ENCODE measurements at regions not wholly inside any gene's neighbourhood (a gene's known extent, or its start where the extent isn't known, plus 50 kb on each side); places are given as distances from the start of the nearest gene placed in this dataset.

DNA sequence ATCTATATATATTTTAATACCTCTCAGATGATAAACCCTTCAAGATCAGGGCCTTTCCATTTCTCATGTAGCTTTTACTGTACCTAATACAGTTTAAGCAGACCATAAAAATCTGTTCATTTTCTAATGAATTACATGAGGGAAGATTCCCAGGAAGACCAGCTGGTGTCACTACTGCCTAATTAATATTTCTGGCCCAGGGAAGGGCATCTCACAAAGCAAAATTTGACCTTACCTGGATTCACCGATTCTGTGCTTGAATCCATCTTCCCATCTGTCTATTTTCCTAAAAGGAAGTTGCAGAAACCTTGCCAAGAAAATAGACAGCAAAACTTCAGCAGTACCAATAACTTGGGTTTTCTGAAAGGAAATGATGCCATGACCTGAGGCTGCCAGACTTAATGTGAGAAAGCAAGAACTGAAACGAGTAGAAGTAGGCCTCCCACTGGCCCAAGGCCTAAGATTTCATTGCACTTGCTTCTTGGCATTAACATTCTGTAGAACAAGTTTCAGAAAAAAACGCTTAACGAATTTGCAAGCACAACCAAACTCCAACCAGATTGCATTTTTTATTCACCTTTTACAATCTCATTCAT, 83.0 kb upstream of the GLIS3 start:
- DNase-seq (ENCODE audit: low spot score) = peak; percentile 15

DNA sequence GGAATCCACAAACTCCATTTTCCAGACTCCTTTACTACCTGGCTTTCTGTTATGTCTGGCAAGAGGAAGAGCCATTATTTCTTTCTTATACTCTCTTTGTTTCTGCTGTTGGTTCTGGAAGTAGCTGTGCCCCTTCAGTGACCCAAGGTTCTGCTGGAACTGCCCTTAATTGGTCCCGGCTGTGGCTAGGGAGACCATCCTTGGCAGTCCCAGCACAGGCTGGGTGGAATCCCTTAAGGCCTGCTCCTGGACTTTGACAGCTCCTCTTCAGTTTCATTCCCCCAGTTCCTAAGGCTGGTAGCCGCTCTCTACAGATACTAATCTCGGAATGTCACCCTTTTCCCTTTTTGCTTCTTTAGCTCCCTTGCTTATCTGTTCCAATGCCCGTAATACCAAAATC, 81.9 kb upstream of the GLIS3 start:
- no peak for DNase-seq (ENCODE audit: low spot score)

DNA sequence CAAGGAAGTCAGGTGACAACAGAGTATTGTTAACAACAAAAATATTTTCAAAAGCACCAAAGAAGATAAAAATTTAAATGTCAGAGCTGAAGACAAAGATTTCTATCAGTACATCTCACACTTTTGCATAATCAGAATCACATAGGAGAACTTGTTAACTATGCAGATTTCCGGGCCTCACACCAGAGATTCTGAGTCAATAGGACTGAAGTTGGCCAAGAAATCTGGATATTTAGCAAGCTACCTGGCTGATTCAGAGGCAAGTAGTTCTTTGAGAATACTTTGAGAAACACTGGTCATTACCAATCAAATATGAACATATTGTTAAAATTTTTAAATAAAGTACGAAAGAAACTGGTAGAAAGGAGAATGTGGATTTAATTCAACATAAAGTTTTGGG, 80.5 kb upstream of the GLIS3 start:
- DNase-seq (ENCODE audit: low spot score) = no peak

DNA sequence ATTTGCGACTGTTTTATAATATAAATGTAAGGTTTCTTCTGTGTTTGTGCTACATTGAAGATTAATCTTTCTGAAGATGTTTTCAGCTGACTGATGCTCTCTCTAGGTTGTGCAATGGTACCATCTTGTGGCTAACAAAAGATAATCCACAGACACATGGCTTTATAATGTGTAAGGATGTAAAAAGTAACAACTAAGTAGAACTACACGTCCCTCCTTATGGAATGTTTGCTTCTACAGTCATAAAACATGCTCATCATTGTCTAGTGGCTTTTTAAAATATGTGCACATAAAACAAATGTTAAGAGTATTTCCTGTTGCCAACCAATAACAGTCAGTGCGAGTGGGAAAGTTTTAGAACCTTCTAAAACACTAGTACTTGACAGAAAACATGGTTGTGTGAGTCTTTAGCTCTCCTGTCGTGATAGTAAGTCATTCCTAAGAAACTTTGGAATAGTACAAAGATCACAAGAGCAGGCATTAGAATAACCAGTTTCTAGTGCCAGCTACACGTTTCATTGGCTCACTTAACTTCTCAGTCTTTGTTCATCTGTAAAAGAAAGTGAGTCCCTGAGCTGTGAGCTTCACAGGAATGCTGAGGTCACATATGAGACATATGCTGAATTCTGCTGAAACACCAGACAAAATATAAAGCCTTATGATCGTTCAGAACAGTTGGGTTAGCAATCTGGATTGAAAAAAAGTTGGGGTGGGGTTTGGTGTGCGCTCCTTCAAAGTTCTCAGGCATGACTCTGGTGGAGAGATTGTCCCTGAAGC, 75.7 kb upstream of the GLIS3 start:
- no peak for DNase-seq (ENCODE audit: low spot score)

DNA sequence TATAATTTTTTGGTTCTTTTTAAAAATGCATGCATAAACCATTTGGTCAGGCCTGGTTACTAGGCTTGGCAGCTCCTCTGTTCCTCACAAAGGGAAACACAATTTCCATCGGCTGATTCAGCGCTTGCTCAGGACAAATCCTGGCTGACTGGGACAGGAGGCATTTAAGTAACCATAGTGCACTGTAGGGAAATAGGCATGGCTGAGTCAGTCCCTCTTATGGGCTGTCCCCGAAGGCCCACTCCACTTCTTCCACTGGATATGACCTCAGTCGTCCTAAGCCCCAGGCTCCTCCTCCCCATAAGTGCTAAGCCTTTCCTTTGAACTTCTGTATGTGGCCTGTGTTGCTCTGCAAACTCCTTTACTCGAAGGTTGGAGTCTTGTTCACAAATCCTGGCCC, 71.2 kb upstream of the GLIS3 start:
- DNase-seq (ENCODE audit: low spot score) = no peak

DNA sequence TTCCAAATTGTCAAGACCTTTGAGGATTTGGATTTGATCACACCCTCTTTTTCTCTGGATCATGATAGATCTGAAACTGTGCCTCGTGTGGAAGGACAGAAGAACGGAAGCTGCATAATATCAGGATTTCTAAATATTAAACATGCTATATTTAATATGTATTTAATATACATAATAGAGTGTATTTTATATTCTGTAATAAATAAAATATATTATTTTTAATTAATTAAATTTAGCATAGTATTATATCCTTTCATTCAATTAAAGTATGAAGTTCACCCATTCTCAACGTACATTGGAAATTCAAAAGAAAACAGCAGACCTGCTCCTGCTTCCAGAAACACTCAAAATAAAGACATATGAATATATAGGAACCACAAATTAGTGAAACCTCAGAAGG, 70.6 kb upstream of the GLIS3 start:
- no peak for DNase-seq (ENCODE audit: low spot score)

DNA sequence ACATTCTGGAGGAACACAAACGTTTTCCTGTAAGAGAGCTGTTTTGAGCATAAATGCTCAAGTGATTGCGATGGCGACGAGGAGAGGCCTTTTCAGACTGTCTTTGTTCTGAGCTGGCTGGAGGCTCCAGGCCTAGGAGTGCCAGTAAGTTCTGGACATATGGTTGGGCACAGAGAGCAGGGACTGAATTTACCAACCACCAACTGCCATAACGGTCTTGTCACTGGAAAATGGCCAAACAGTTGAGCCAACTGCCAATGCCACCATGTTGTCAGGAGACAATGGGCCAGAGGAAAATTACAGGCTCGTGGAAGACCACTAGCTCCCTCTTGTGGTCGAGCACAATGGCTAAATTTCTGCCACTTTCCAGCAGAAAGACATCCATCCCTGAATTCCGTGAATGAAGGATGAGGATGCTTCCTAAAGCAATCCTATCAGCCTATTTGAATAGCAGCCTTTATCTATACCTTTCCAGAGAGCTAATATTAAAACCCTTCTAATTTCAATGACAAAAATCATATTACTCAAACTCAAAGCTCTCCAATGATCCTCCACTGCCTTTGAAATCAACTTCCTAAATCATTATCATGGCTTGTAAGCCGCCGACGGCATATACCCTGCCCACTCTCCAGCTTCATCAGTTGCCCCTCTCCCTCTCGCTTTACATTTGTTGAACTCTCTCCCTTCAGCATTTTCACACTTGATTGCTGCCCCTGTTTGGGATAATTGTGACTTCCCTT, 66.9 kb upstream of the GLIS3 start:
- DNase-seq (ENCODE audit: low spot score) = peak; percentile 28

DNA sequence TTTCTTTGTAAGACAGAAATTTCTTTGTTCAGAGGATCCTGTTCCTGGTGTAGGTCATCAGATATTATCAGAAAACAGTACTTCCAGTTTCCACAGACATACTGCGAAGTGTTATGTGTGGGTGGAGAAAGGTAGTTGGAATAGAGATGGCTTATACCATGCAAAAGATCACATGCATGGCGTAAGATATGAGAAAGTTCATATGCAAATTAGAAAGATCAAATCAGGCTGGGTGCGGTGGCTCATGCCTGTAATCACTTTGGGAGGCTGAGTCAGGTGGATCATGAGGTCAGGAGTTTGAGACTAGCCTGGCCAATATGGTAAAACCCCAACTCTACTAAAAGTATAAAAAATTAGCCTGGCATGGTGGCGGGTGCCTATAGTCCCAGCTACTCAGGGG, 65.2 kb upstream of the GLIS3 start:
- DNase-seq (ENCODE audit: low spot score) = no peak

DNA sequence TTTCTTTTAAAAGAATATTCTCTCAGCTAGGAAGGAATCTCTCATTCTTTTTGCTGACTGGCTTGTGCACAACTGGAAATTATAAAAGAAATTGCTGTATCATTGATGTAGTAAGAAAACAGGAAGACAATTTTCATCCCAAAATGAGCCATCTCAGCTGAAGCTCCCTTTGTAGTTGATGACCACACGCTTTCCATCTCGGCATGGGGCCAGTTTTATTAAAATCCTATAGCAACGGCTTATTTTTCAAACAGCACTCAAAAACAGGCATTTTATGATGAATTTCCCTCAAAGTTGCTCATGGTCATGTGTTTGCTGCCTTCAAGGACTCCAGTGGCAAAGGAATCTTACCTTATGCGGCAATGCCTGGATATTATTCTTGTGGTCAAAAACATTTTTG, 62.4 kb upstream of the GLIS3 start:
- no peak for DNase-seq (ENCODE audit: low spot score)

DNA sequence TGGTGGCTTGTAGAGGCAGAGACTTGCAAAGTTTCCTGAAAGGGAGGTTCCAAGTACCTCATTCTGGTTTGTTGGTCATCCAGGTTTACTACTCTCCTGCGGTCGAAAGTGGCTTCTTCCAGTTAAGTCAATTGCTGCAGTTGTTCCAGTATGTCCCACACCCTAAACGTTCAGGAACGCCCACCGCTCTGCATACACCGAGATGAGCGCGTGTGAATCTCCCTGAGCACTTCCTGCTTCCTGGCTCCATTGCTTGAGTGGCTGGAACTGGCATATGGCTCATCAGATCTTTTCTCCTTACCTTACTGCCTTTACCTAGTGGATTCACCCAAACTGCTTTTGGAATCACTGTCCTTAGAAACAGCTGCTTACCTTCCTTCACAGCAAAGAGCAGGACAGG, 59.1 kb upstream of the GLIS3 start:
- no peak for DNase-seq (ENCODE audit: low spot score)

DNA sequence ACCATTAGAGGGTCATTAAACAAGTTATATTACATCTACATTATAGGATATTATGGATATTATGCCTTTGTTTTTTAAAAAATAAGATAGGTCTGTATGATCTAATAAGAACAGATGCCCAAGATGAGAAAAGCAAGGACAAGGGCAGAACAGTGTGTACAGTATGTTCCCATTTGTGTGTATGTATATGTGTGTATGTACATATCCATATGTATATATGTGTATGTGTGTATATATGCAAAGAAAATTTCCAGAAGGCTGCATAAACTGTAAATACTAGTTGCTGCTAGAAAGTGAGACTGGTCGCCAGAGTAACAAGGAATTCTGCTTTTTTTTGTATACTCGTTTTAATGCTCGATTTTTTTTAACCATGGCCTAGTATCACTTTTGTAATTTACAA, 58.1 kb upstream of the GLIS3 start:
- DNase-seq (ENCODE audit: low spot score) = no peak

DNA sequence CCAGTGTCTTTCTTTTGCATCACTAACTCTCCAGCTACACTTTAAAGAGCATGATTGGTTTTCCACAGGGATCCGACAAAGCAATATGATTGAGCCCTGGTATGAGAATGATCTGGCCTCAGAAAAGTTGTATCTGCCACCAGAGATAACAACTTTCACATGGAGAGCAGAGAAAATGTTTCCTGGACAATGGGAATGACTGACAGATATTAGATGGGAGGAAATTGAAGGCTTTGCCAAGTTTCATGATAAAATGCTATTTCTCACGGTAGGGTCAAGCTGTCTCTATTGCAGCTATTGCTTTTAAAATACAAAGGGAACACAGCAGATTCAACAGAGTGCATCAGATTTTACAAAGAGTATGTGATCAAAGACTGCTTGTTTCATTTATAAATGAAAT, 56.4 kb upstream of the GLIS3 start:
- no peak for DNase-seq (ENCODE audit: low spot score)

DNA sequence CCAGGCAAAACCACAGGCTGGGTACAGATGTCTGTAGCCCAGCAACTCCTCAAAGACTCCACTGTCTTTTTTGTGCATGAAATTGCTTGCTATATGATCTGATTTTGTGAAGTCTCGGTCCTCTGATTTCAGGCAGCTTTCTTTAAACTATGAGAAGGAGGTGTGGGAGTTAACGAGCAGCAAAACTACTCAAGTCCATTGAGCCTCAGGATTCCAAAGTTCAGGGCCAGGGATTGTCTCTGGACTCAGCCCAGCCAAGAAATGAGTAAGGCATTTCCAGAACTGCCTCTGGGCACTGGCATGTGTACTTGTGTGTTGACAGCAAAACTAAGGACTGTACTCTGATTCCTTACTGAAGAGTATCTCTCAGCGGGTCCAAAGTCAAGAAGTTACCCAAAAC, 53.4 kb upstream of the GLIS3 start:
- no peak for DNase-seq (ENCODE audit: low spot score)

DNA sequence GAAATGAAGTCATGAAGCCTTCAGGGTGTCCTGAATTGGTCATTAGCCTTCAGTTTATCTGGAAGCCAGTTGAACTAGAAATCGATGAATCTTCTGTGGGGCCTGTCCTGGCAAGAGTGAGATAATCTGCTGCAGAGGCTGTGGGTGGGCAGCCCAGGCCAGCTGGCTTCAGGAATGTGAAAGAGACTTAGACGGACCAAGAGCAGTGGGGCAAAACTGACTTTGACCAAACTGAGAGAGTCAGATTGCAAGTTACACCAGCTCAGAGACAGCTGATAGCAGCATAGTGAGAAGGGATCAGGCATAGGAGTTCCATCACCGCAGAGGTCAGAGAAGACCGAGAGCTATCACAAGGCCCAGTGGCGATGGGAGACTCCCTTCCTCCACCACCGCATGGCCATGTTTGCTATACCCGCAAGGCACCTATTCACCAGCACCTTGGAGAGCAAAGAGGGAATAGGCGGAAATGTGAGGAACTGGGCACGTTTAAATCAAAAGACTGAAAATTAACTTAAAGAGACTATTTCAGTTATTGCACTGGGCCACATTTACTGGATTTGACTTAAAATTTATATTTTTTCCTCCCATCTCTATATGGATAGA, 50.0 kb upstream of the GLIS3 start:
- DNase-seq (ENCODE audit: low spot score) = no peak

Data from HuH-7 (cell line).